ENCODE measurements at regions not wholly inside any gene's neighbourhood (a gene's known extent, or its start where the extent isn't known, plus 50 kb on each side); places are given as distances from the start of the nearest gene placed in this dataset.
A peak's percentile ranks its signal among the peaks of the same experiment; 100 is the strongest.

DNA sequence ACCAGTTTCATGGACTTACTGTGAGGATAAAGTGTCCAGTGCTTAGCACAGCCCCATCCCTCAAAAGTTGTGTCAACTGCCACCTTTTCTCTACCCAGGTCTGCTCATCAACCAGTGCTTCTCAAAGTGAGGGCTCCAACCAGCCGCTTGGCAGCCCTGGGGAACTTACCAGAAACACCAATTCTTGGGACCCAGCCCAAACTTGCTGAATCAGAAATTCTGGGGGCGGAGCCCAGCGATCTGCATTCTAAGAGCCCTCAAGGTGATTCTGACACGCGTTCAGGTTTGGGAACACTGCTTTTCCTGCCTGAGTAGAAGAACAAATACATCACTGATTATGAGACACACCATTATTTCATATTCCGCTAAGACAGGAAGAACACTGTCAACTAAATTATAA, 132.0 kb downstream of the NSG2 start:
- H3K9ac ChIP-seq (ENCODE audit: extremely low read depth, low read length, poor library complexity, severe bottlenecking), result no peak overlapping the region
- no peak overlapping the region for H3K4me3 Mint-ChIP-seq
- no peak overlapping the region for H3K4me3 ChIP-seq (ENCODE audit: low read length)
- H3K27ac ChIP-seq (ENCODE audit: low read depth, low read length), result no peak overlapping the region
- peaks cover 23% of the 10 kb centered on the region for H3K27me3 Mint-ChIP-seq (ENCODE audit: insufficient read depth)
- no peaks in the 10 kb centered on the region for H3K36me3 ChIP-seq (ENCODE audit: control insufficient read depth, insufficient read depth, low read length)
- DNase-seq, result peak; percentile 28
- H3K9me3 Mint-ChIP-seq, result no peaks in the 10 kb centered on the region
- no peak overlapping the region for H3K27ac Mint-ChIP-seq
- no peaks in the 10 kb centered on the region for H3K27me3 ChIP-seq (ENCODE audit: control insufficient read depth, insufficient read depth, low read length, poor library complexity, severe bottlenecking)
- H3K4me1 ChIP-seq (ENCODE audit: control insufficient read depth, insufficient read depth, low read length), result no peaks in the 10 kb centered on the region
- no peaks in the 10 kb centered on the region for H3K9me3 ChIP-seq (ENCODE audit: control insufficient read depth, low read length)
- TF ChIP-seq, protein P1, sequence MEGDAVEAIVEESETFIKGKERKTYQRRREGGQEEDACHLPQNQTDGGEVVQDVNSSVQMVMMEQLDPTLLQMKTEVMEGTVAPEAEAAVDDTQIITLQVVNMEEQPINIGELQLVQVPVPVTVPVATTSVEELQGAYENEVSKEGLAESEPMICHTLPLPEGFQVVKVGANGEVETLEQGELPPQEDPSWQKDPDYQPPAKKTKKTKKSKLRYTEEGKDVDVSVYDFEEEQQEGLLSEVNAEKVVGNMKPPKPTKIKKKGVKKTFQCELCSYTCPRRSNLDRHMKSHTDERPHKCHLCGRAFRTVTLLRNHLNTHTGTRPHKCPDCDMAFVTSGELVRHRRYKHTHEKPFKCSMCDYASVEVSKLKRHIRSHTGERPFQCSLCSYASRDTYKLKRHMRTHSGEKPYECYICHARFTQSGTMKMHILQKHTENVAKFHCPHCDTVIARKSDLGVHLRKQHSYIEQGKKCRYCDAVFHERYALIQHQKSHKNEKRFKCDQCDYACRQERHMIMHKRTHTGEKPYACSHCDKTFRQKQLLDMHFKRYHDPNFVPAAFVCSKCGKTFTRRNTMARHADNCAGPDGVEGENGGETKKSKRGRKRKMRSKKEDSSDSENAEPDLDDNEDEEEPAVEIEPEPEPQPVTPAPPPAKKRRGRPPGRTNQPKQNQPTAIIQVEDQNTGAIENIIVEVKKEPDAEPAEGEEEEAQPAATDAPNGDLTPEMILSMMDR (conservative IDR thresholded peaks at IDR 0.05), result no peak
- no peaks in the 10 kb centered on the region for H3K36me3 Mint-ChIP-seq (ENCODE audit: low read depth)
- H3K4me1 Mint-ChIP-seq, result no peaks in the 10 kb centered on the region
- 84 to 88% methylated on average over 5 to 6 of the region's 6 CpGs for WGBS, 2 experiments (ENCODE audit: insufficient coverage in 1 of 2, insufficient read length in 1 of 2)

DNA sequence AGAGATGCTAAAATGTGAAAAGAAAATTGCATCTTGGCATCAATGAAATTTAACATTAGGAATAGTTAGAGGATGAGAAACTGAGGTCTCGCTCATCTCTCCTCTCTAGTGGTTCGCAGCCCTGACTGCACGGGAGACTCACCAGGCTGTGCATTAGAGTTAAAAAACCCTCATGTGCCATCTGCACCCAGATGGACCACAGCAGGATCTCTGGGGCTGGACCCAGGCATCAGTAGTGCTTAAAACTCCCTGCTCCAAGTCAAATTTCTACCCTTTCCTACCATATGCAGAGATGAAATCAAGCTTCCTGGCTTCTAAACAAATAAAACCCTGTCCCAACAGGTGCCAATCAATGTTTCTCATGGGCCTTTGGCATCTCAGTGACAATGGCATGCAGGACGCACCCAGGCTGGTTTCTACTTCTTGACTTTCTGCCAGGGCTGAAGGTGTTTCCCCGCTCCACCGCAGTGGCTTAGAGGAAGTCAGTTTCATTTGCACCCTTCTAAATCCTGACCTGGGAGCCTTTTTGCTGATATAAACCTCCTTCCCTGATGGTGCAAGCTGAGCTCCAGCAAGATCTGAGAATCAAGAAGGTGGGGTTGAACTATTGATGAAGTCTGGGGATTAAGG, 132.6 kb downstream of the NSG2 start:
- Mint-ChIP-seq H3K27me3 (ENCODE audit: insufficient read depth) (peaks cover 23% of the 10 kb centered on the region), H3K27ac (no peak overlapping the region), H3K36me3 (ENCODE audit: low read depth) (no peaks in the 10 kb centered on the region), H3K4me3 (no peak overlapping the region), H3K9me3 (no peaks in the 10 kb centered on the region), H3K4me1 (no peaks in the 10 kb centered on the region)
- no peak overlapping the region for H3K4me3 ChIP-seq (ENCODE audit: low read length)
- WGBS, 2 experiments (ENCODE audit: insufficient coverage in 1 of 2, insufficient read length in 1 of 2), result 93 to 96% methylated on average over 4 to 6 of the region's 6 CpGs
- peak; percentile 24 for DNase-seq
- no peaks in the 10 kb centered on the region for H3K27me3 ChIP-seq (ENCODE audit: control insufficient read depth, insufficient read depth, low read length, poor library complexity, severe bottlenecking)
- no peak overlapping the region for H3K9ac ChIP-seq (ENCODE audit: extremely low read depth, low read length, poor library complexity, severe bottlenecking)
- no peaks in the 10 kb centered on the region for H3K36me3 ChIP-seq (ENCODE audit: control insufficient read depth, insufficient read depth, low read length)
- H3K27ac ChIP-seq (ENCODE audit: low read depth, low read length), result no peak overlapping the region
- TF ChIP-seq, protein P1 (conservative IDR thresholded peaks at IDR 0.05), result no peak
- H3K9me3 ChIP-seq (ENCODE audit: control insufficient read depth, low read length), result no peaks in the 10 kb centered on the region
- H3K4me1 ChIP-seq (ENCODE audit: control insufficient read depth, insufficient read depth, low read length), result no peaks in the 10 kb centered on the region

DNA sequence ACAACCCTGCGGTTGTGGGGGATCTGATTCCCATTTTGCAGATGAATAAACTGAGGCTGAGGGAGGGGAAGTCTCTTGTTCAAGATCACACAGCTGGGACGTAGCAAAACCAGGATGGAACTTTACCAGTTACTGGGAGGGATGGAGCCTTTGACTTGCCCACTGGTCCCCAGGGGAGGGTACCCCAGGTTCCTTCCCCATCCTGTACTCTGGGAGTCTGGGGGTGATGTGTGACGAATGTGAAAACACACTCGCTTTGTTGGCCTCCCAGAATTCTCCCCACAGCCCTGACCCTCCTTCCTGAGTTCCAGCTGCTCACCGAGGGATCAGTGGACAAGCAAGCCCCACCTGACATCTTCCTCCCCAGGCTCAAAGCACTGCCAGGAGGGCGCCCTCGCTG, 135.1 kb downstream of the NSG2 start:
- peak; percentile 21 for DNase-seq
- Mint-ChIP-seq H3K4me1 (peaks cover 1% of the 10 kb centered on the region), H3K27me3 (ENCODE audit: insufficient read depth) (peaks cover 20% of the 10 kb centered on the region), H3K36me3 (ENCODE audit: low read depth) (no peaks in the 10 kb centered on the region), H3K4me3 (no peak overlapping the region), H3K27ac (no peak overlapping the region), H3K9me3 (no peaks in the 10 kb centered on the region)
- Histone ChIP-seq H3K9ac (ENCODE audit: extremely low read depth, low read length, poor library complexity, severe bottlenecking) (no peak overlapping the region), H3K9me3 (ENCODE audit: control insufficient read depth, low read length) (no peaks in the 10 kb centered on the region), H3K27ac (ENCODE audit: low read depth, low read length) (no peak overlapping the region), H3K27me3 (ENCODE audit: control insufficient read depth, insufficient read depth, low read length, poor library complexity, severe bottlenecking) (no peaks in the 10 kb centered on the region), H3K36me3 (ENCODE audit: control insufficient read depth, insufficient read depth, low read length) (no peaks in the 10 kb centered on the region), H3K4me1 (ENCODE audit: control insufficient read depth, insufficient read depth, low read length) (no peaks in the 10 kb centered on the region), H3K4me3 (ENCODE audit: low read length) (no peak overlapping the region)
- WGBS, 2 experiments (ENCODE audit: insufficient coverage in 1 of 2, insufficient read length in 1 of 2), result 90 to 93% methylated on average over 4 to 7 of the region's 7 CpGs
- TF ChIP-seq, protein P1 (conservative IDR thresholded peaks at IDR 0.05), result no peak

Measured in endodermal cell (in vitro differentiated cells).